Tibial nerve (tissue), 4 donors: ENCODE measurements at regions not wholly inside any gene's neighbourhood (a gene's known extent, or its start where the extent isn't known, plus 50 kb on each side); places are given as distances from the start of the nearest gene placed in this dataset.

ENCODE experiments used
- EP300 ChIP-seq, 2 donors: sonication (generic); formaldehyde crosslinking; IDR thresholded peaks; one replicate each; pipeline ENCODE4 v1.6.1; 2017; ENCODE audit warnings: antibody characterized with exemption in 2 of 2, mild to moderate bottlenecking in 1 of 2
- TF ChIP-seq, protein P1 (sequence below), 5 experiments: fragments of 200-600 bp in 3 of 5; fragments of 450-650 bp in 2 of 5; sonication (generic) in 3 of 5; IDR thresholded peaks; one replicate each; pipeline ENCODE4 v1.5.1; 2016 to 2019; ENCODE audit warnings: antibody characterized with exemption in 5 of 5, mild to moderate bottlenecking in 3 of 5, moderate library complexity in 2 of 5

DNA sequence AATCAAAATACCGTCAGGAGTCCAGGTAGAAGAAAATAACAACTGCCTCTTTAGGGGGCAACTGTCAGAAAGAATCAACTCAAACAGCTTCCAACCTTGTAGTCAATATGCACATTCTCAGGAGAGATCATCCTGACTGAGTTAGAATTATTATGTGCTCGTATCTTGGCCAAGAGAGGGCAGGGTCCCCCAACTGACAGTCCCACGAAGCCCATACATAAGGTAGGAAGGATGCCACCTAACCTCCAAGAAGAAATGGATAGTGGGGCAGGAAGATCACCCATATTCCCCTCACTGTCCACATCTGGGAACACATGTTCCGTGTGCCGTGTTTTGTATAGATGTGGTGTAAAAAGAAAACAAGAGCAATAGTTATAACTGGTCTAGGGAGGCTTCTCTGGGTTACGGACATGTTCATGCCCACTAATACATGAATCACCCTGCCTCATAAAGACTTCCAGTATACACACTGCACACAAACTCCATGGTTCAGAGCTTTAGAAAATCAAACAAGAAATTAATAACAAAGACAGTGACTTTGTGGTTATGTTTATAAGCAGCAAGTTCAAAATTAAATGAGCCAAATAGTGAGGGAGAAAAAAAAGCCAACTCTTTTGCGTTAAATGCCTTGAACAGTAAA is 295.6 kb downstream of the FGFR2 start:
- TF ChIP-seq, protein P1, sequence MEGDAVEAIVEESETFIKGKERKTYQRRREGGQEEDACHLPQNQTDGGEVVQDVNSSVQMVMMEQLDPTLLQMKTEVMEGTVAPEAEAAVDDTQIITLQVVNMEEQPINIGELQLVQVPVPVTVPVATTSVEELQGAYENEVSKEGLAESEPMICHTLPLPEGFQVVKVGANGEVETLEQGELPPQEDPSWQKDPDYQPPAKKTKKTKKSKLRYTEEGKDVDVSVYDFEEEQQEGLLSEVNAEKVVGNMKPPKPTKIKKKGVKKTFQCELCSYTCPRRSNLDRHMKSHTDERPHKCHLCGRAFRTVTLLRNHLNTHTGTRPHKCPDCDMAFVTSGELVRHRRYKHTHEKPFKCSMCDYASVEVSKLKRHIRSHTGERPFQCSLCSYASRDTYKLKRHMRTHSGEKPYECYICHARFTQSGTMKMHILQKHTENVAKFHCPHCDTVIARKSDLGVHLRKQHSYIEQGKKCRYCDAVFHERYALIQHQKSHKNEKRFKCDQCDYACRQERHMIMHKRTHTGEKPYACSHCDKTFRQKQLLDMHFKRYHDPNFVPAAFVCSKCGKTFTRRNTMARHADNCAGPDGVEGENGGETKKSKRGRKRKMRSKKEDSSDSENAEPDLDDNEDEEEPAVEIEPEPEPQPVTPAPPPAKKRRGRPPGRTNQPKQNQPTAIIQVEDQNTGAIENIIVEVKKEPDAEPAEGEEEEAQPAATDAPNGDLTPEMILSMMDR (IDR thresholded peaks at IDR 0.05), result no peak
- no peak for TF ChIP-seq EP300 (IDR thresholded peaks at IDR 0.05)
